Prostate gland (tissue), 2 donors: ENCODE measurements at regions not wholly inside any gene's neighbourhood (a gene's known extent, or its start where the extent isn't known, plus 50 kb on each side); places are given as distances from the start of the nearest gene placed in this dataset.

ENCODE experiments used
- DNase-seq: peaks from one replicate; pipeline ENCODE4 v3.0.0-alpha.2; 2019; ENCODE audit warnings: low spot score
- H3K27ac ChIP-seq, 2 donors: fragments of 200-600 bp; sonication (generic); 2 replicates each; pipeline ENCODE4 v1.5.1; 2017 to 2019
- H3K27me3 ChIP-seq: fragments of 200-600 bp; sonication (generic); replicated peaks from 2 replicates; pipeline ENCODE4 v1.5.1; 2019; ENCODE audit not compliant: insufficient read depth
- H3K36me3 ChIP-seq, 2 donors: fragments of 200-600 bp; sonication (generic); 1 replicate in 1 of 2; 2 replicates in 1 of 2; pipeline versions ENCODE4 v1.5.1 to v1.8.1; 2017 to 2019
- H3K4me1 ChIP-seq: fragments of 200-600 bp; sonication (generic); replicated peaks from 2 replicates; pipeline ENCODE4 v1.5.1; 2019
- H3K4me3 ChIP-seq, 2 donors: fragments of 200-600 bp; sonication (generic); 2 replicates each; pipeline ENCODE4 v1.5.1; 2017 to 2019
- H3K9me3 ChIP-seq: fragments of 200-600 bp; sonication (generic); 2 replicates; pipeline ENCODE4 v1.5.1; 2017
- CTCF ChIP-seq, 4 experiments: fragments of 200-600 bp in 2 of 4; fragments of 450-650 bp in 2 of 4; sonication (generic) in 2 of 4; IDR thresholded peaks; 1 replicate in 3 of 4; 2 replicates in 1 of 4; pipeline ENCODE4 v1.5.1; 2016 to 2019; ENCODE audit warnings: antibody characterized with exemption in 4 of 4, mild to moderate bottlenecking in 2 of 4, moderate library complexity in 2 of 4
- POLR2A ChIP-seq: fragments of 450-650 bp; IDR thresholded peaks from one replicate; pipeline ENCODE4 v1.6.1; 2016; ENCODE audit warnings: antibody characterized with exemption, mild to moderate bottlenecking
- POLR2AphosphoS5 ChIP-seq: sonication (generic); formaldehyde crosslinking; IDR thresholded peaks from one replicate; pipeline ENCODE4 v1.6.1; 2017; ENCODE audit warnings: antibody characterized with exemption
- WGBS: methylation state at CpG from one replicate; pipeline ENCODE4 v1.1.5; 2018; 5-methylcytosine and 5-hydroxymethylcytosine counted together
- intact Hi-C: fragments of 100-400 bp; cut with DNase I; formaldehyde crosslinking; loops from one replicate; pipeline ENCODE4 v1.14.2; 2022

GRCh38 chr6:69601132-69601531 lies 195.7 kb downstream of the LMBRD1 start:
- H3K27ac ChIP-seq = no peak overlapping the region
- no peaks in the 10 kb centered on the region for H3K27me3 ChIP-seq
- no peaks in the 10 kb centered on the region for H3K36me3 ChIP-seq
- DNase-seq = peak; percentile 21
- no peaks in the 10 kb centered on the region for H3K9me3 ChIP-seq
- 9% methylated on average over 10 of the region's 10 CpGs for WGBS
- H3K4me3 ChIP-seq = peak overlapping the region in 1 of 2 donors; percentile 6
- TF ChIP-seq POLR2AphosphoS5 (no peak), POLR2A (no peak), CTCF (IDR thresholded peaks at IDR 0.05) (no peak)
- intact Hi-C loops = no loop called here
- H3K4me1 ChIP-seq = no peaks in the 10 kb centered on the region

- TF ChIP-seq CTCF (IDR thresholded peaks at IDR 0.05) (no peak), POLR2AphosphoS5 (peak; percentile 52)
- Histone ChIP-seq H3K4me1 (peaks cover 4% of the 10 kb centered on the region), H3K9me3 (no peaks in the 10 kb centered on the region), H3K4me3 (no peak overlapping the region), H3K36me3 (no peaks in the 10 kb centered on the region), H3K27ac (no peak overlapping the region), H3K27me3 (no peaks in the 10 kb centered on the region)
- DNase-seq = peak; percentile 13
- 58% methylated on average over 1 of the region's 1 CpG for WGBS
- intact Hi-C loops = no loop called here
Observed at GRCh38 chr6:69594405-69594804, 202.4 kb downstream of the LMBRD1 start.

- Histone ChIP-seq H3K27me3 (no peaks in the 10 kb centered on the region), H3K27ac (no peak overlapping the region), H3K4me3 (no peak overlapping the region), H3K4me1 (peaks cover 4% of the 10 kb centered on the region), H3K9me3 (no peaks in the 10 kb centered on the region), H3K36me3 (no peaks in the 10 kb centered on the region)
- no peak for DNase-seq
- WGBS = 68% methylated on average over 4 of the region's 4 CpGs
- TF ChIP-seq CTCF (IDR thresholded peaks at IDR 0.05) (no peak), POLR2AphosphoS5 (no peak), POLR2A (no peak)
- intact Hi-C loops = no loop called here
Observed at GRCh38 chr6:69593706-69594105, 203.1 kb downstream of the LMBRD1 start.

- intact Hi-C loops = no loop called here
- TF ChIP-seq CTCF (IDR thresholded peaks at IDR 0.05) = no peak
- no peak for TF ChIP-seq POLR2A
- TF ChIP-seq POLR2AphosphoS5 = no peak
- H3K36me3 ChIP-seq = no peaks in the 10 kb centered on the region
- no peaks in the 10 kb centered on the region for H3K27me3 ChIP-seq
- no peak overlapping the region for H3K4me3 ChIP-seq
- H3K9me3 ChIP-seq = no peaks in the 10 kb centered on the region
- H3K27ac ChIP-seq = no peak overlapping the region
- H3K4me1 ChIP-seq = peaks cover under 1% of the 10 kb centered on the region
- no peak for DNase-seq
Observed at GRCh38 chr6:69589626-69590025, 207.2 kb downstream of the LMBRD1 start.

- Histone ChIP-seq H3K4me3 (no peak overlapping the region), H3K36me3 (no peaks in the 10 kb centered on the region), H3K27me3 (no peaks in the 10 kb centered on the region), H3K4me1 (no peaks in the 10 kb centered on the region), H3K9me3 (no peaks in the 10 kb centered on the region), H3K27ac (no peak overlapping the region)
- no peak for DNase-seq
- intact Hi-C loops = no loop called here
- no peak for TF ChIP-seq POLR2AphosphoS5
- TF ChIP-seq POLR2A = no peak
- TF ChIP-seq CTCF (IDR thresholded peaks at IDR 0.05) = no peak
- whole genome bisulfite sequencing = 41% methylated on average over 9 of the region's 9 CpGs
Observed at GRCh38 chr6:69584913-69585729, 211.7 kb downstream of the LMBRD1 start.
